CD4-positive, alpha-beta T cell treated with Interleukin-6 at 100 ng/mL for 8 hours (primary cell): ENCODE measurements at regions not wholly inside any gene's neighbourhood (a gene's known extent, or its start where the extent isn't known, plus 50 kb on each side); places are given as distances from the start of the nearest gene placed in this dataset.

Experiments
- DNase-seq: peaks from one replicate; pipeline ENCODE4 v3.0.0-alpha.2; 2020; ENCODE audit warnings: mixed read lengths, low spot score

DNA sequence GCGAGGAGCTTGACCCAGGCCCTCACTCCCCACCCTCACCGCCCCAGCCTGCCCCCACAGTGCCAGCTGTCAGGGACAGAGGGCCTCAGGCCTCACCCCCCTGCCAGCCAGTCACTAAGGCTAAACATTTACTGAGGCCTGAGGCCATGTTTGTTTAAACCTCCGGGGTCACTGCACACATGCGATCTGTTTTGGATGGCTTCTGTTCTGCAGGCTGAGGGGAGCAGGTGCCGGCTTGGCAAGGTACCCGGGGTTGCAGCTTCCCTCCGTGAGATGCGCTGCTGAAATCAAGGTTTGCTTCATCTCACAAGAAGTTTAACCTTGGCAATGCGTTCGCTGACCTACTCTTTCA is 103.3 kb upstream of the BOD1 start:
- no peak for DNase-seq

DNA sequence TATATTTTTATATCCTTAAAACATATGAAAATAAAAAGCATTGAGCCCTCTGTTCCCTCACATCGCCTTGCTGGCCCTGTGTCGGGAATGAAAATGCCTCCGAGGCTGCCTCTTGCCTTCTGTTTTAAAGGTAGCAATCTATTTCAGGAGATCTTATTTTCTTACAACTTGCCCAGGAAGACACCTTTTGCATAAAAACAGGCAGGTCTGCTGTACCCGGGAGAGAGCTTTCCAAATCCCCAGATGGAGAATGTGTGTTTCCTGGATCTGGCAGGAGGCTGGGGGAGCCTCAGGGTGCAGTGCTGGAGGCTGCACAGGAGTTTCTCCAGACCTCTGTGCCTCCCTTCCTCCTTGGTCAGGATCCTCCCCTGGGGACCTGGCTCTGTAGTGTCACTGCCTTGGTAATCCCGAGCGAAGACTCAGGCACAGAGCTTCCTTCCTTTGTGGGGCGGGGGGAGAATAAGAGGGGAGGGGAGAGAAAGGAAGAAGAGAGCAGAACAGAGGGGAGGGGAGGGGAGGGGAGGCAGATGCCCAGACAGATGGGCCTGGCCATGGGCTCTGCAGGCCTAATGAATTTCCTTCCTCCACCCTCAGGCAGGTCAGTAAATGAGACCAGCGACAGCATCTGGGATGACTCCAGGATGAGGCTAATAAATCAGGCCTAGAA is 104.0 kb upstream of the BOD1 start:
- no peak for DNase-seq

DNA sequence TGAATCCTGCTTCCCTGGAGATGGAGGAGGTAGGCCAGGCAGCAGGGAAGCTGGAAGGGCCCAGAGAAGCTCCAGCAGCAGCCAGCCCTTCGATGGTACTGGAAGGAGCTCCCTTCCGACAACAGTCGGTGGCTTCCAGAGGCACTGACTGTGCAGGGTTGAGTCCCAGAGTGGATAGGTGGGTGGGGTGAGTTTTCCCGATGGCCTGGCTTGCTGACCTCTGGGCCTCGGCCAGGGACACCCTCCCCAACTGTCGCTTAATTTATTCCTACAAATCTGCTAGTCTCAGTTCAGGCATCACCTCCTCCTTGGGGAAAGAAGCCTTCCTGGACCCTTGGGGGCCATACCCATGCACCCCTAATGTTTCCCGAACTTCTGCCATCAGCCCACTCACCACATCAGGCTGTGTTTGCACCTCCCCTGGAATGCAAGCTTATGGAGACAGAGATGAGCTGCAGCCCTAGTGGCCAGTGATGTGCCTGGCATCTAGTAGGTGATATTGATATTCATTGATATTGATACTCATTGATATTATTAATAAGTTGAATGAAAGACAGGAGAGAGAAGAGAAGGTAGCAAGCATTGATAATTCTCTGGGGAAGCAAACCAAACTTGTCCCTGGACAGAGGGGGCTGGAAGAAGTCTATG is 104.6 kb upstream of the BOD1 start:
- DNase-seq, result no peak

DNA sequence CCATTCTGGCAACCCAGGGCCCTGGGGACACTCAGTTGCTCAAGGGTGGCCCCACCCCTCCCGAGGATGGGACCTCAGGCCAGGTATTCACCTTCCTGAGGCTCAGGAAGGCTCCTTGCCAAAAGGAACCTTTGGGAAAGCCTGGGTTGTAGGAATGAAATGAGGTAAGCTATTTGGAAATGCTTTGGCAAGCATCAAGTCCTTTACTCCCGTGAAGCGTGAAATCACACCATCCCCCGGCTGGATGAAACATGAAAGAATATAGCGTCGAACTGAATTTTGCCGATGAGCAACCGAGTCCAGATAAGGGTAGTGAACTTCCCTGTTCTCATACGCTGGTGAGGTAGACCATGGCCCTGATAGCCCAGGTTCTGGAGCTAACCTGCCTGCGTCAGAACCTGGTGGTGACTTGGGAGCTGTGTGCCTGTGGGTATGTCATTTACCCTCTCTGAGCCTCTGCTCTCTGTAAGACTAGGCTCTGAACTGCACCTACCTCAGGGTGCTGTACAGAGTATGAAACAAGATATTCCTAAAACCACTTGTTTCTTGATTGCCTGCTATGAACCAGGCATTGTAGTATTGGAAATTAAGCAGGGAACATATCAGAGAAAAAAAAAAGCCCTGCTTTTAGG is 105.3 kb upstream of the BOD1 start:
- DNase-seq, result no peak

DNA sequence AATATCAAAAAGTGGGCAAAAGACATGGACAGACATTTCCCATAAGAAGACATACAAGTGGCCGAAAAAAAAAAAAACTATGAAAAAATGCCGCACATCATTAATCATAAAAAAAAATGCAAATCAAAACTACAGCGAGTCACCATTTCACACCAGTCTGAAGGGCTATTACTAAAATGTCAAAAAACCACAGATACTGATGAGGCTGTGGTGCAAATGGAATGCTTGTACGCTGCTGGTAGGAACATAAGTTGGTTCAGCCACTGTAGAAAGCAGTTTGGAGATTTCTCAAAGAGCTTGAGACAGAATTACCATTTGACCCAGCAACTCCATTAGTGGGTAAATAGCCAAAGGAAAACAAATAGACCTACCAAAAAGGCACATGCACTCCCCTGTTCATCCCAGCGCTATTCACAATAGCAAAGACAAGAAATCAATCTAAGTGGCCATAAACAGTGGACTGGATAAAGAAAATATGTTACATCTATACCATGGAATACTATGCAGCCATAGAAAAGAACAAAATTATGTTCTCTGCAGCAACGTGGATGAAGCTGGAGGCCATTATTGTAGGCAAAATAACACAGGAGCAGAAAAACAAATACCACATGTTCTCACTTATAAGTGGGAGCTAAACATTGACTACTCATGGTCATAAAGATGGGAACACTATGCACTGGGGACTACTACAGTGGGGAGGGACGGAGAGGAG is 110.6 kb upstream of the BOD1 start:
- no peak for DNase-seq

DNA sequence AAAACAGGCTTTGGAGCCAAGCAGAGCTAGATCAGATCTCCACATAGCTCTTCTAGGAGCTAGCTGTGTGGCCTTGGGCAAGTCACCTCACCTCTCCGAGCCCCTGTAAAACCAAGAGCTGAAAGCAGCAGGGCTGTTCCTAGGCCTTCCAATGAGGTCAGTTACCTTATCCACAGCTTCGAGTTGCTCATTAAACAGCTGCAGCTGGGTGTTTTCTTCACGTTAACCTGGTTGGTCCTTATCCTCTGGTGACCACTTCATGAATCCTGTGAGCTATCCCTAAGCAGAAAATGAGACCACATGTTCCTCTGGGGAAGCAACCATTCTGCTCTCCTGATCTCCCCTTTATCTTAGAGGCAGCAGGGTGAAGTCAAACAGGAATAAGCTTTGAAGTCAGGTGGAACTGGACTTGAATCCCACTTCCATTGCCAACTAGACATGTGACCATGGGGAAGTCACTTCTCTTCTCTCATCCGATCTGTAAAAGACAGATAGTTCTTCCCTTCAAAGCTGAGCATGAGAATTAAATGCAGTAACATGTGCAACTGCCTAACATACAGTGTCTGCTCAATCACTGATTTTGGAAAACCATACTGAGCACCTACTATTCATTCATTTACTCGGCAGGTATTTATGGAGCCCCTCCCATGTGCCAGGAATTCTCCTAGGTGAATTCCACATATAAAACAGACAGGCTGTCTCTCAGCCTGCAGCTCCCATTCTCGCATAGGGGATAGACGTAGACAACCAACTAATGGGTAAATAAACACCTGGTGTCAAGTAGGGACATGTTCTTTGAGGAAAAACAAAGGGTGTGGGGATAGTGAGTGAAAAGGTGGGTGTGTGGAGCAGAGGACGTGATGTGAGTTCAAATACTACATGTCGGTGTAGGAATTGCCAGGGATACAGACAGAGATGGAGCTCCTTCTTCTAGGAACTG is 111.7 kb upstream of the BOD1 start:
- DNase-seq, result no peak

DNA sequence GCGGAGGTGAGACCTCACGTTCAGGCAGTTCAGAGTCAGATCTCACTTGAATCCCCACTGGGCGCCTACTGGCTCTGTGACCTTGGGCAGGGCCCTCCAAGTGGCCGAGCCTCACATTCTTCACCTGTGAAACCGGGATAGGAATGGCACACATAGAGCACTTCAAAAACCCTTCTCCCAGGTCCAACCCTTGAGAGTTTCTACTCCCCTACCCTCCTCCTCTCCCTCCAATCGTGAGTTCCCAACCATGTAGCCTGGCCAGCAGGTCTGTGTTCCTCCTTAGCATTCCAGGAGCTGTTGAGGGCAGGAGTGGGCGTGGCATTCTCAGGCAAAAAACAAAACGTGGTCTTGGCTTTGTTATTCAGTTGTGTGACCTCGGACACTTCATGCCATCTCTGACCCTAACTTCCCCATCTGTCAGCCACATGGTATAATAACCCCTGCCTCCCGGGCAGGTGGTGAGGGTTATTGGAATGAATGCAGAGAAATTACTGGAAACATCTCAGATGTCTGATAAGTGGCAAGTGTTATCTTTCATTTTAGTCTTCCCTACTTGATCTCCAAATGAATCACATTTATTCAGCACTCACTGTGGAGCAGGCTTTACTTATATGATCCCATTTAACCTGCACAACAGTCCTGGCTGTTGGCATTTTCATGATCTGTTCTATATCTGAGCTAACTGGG is 112.8 kb upstream of the BOD1 start:
- DNase-seq, result no peak

DNA sequence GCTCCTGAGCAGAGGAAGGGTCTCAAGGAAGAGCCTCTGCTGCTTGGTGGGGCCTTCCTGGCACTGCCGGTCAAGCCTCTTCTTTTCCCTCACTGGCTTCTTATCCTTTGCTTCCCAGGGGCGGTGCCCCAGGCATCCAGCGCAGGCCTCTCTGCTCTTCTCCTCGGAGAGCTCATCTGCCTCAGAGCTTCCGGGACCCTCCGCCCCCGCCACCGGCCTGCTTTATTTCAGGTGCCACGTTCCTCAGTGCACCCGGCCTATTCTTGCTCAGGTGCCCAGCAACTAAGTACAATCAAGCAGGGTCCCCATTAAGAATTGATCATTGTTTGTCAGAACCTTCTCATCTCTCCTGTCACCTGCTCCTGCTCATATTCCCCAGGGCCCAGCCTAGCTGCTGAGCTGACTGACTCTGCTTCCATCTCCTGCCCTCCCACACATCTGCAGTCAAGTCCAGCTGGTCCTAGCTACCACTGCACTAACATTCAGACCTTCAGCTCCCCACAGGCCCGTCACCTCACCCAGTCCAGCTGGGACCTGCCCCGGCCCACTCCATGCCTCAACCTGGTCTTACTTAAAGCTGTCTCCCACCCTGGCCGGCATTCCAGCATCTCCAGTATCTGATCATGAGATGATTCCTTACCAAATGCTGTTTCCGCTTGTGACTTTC is 114.3 kb upstream of the BOD1 start:
- no peak for DNase-seq

DNA sequence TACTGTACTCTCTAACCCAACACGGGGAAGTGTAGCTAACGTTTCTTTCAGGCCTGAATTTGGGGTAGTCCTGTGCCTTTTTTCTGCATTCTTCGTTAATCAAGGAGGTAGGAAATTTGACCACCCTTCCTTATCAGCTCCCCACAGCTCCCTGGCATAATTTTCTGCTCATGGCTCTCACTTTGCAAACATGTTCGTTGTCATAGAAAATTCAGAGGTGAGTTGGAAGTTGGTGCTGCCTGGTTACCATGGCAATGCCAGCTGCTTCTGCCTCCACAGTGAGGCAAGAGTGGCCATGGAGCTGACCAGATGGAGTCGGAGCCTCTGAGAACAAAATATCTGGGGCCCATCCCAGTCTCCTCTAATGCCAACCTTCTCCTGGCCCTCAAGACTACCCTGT is 116.6 kb upstream of the BOD1 start:
- DNase-seq, result no peak

DNA sequence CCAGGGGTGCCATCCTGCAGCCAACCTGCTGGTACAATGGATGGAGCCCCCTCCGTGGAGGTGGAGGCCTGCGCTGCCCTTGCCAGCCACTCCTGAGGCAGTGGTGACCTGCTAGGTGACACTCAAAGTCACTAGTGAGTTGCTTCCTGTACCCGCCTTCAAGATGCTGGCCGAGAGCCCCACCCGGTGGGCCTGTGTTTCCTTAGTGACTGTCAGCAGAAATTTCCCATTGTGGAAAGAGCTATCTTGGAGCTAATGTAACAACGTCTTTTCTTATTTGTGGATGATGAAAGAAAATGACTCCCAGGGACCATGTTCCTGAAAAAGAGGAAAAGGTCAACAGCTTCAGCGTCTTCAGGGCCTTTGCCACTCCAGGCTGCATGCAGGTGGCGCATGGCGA is 117.0 kb upstream of the BOD1 start:
- no peak for DNase-seq

DNA sequence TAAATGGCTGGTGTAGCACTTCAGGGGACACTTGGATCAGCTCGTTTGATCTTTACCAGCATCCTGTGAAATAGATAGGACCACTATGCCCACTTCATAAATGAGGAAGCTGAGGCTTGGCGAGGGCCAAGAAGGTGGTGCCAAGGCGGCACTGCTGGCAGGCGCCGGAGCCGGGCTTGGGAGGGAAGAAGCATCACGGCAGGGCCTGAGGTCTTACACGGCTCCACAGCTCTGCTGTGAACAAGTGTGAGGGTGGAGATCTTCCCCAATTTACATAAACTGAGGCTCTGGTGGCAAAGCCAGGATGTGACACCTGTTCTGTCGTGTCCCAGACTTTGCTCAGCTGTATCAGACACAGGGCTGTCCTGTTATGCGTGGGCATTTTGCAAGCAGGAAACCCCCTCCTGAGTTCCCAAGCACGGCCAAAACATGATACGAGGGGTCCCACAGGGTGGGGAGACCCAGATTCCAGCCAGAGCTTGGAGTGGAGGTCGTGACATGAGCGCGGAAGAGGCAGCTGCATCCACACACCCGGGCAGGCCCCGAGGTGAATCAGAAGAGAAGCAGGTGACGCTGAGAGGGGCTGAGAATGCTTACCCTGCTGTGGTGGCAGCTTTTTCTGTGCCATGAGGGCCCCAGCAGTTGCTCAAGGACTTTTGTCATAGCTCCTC is 117.5 kb upstream of the BOD1 start:
- DNase-seq, result no peak

DNA sequence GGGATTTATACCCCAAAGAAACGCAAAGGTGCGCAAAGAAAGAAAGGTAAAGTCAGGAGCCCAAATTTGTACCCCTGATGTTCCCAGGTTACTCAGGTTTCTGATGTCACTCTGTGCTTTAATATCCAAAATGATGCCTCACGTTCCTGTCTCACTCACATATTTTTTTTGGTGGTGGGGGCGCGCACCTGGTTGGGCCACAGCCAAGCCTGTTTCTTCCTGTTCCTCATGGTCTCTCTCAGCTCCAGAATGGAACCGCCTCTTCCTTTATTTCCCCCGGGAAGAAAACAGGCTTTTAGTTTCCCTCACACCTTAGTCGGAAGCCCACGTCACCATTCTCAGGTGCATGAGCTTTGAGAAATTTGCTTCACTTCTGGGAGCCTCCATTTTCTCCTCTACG is 118.3 kb upstream of the BOD1 start:
- DNase-seq, result no peak

DNA sequence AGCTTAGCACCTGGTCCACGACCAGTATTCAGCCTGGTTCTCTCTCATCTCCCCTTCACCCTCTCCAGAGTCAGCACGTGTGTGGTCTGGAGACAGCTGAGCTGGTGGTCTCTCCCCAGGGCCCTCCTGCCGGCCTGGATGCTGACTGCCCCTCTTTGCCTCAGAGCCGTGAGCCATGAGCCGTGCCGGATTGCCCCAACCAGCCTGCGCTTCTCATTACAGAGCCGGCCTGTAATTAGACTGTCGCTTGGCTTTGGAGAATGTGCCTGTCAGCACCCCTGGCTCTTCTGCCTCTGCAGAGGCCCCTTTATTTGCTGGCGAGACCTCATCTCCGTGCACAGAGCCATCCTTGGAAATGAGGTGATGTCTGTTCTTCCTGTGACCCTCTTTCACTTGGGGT is 118.7 kb upstream of the BOD1 start:
- DNase-seq, result no peak

DNA sequence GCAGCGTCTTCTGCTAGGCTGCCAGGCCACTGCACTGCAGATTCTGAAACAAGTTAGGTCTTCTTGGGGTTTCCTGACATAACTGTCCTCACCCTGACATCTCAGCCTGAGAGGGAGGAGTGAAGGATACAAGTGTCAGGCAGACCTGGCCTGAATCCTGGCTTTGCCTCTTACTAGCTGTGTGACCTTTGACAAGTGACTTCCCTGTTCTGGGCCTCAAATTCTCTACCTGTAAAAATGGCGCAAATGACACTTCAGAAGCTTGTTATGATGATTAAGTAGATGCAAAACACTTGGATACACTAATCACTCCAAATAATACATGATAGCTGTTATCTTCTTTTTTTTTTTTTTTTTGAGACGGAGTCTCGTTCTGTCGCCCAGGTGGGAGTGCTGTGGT is 119.2 kb upstream of the BOD1 start:
- DNase-seq, result no peak

DNA sequence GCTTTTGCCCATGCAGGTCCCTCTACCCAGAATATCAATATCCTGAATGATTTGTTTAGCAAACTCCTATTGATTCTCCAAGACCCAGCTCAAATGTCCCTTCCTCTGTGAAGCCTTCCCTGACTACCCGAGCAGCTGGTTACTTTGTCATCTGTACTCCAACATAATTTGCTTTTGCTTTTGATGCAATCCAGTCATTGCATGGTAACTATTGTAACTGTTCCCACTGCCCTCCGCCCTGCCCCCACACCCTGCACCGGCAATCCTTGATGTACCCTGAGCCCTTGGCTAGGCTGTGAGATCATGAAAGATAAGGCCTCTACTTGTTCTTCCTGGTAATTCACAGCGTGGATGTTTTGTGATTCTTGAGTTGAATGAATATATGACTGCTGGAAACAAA is 119.9 kb upstream of the BOD1 start:
- no peak for DNase-seq

DNA sequence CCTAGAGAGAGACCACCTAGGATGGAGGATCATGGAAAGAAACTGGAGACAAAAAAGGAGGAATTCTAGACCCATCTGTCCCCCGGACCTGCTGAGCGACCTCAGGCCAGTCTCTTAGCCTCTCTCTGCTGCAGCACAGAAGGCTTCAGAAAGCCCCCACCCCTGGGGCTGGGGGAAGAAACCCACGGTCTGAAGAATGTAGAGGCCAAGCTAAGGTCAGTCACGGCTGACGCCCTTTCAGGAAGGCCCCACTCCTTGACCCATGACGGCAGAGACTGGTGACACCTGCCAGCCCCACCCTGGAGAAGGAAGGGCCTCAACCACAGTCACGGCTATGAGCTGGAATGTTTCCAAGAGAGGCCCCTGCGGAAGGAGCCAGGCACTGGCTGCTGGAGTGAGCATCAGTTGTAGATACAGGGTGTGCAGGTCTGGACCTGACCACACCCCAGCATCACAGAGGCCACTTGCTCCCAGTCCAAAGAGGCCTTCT is 120.5 kb upstream of the BOD1 start:
- DNase-seq, result no peak

DNA sequence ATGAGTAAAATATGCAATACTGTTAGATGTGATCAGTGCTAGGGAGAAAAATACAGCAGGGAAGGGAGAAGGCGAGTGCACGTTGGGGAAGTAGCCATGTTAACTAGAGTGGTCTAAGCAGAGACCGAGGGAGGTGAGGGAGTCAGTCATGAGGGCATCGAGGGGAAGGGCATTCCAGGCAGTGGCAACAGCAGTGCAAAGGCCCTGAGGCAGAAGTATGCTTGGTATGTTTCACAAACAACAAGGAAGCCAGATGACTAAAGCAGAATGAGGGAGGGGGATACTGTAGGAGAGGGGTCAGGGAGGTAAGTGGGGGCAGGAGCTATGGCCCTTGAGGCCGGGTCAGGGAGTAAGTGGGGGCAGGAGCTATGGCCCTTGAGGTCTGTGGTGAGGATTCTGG is 123.3 kb upstream of the BOD1 start:
- DNase-seq, result no peak

DNA sequence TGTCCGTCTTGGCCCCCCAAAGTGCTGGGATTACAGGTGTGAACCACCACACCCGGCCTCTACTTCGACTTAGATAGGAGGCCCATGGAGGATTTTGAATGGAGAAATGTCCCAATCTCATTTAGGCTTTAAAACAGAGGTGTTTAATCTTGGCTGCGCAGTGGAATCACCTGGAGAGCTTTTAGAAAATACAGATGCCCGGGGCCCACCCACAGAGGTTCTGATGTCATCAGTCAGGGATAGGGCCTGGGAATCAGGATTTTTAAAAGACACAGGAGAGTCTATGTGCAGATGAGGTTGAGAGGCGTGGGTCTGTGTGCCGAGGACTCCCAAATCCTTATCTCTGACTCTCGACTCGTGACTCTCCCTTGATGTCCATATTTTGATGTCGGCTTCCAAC is 124.0 kb upstream of the BOD1 start:
- no peak for DNase-seq

DNA sequence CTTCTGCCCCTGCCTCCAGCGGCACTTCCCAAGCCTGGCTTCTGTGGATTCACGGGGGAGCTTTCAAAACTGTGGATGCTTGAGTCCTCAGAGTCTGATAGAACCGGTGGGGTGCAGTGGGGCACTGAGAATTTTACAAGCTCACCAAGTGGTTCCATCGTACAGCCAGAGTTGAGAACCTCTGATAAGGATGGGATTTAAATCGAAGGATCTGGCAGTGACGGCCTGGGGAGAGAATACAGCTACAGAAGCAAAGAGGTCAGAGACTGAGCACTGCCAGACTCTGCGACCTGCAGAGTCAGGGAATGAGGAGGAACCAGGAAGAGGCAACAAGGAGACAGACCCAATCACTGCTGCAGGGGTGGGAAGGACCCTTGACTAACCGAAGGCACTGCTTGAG is 124.6 kb upstream of the BOD1 start:
- no peak for DNase-seq

DNA sequence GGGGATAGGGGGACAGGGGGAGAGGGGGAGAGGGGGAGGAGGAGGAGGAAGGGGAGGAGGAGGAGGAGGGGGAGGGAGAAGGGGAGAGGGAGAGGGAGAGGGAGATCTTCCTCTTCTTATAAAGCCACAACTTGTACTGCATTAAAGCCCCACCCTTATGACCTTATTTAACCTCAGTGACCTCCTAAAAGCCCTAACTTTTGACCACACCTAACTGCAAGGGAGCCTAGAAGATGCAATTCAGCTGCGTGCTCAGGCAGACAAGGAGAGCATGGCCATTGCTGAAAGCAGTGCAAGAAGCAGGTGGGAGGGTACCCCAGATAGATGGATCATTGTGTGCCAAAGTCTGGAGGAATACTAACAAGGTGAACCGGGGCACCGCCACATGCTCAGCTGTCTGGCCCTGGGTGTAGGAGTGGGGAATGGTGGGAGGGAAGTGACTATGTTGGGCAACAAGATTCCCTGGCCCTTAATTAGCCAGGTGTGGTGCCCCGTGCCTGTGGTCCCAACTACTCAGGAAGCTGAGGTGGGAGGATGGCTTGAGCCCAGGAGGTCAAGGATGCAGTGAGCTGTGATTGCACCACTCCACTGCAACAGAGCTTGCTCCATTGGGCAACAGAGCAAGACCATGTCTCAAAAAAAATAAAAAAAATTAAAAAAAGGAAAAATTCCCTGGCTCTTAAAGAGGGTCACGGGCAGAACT is 125.4 kb upstream of the BOD1 start:
- DNase-seq, result no peak
